ENCODE measurements at regions not wholly inside any gene's neighbourhood (a gene's known extent, or its start where the extent isn't known, plus 50 kb on each side); places are given as distances from the start of the nearest gene placed in this dataset.

GRCh38 chr12:62014330-62014729 lies 245.9 kb upstream of the USP15 start:
- TF ChIP-seq CTCF (IDR thresholded peaks at IDR 0.05) (no peak), POLR2A (IDR thresholded peaks at IDR 0.05) (no peak)

Data from right lobe of liver (tissue), 4 donors.